NCI-H510A treated with DMSO at 0.1 percent for 48 hours (cell line): ENCODE measurements at regions not wholly inside any gene's neighbourhood (a gene's known extent, or its start where the extent isn't known, plus 50 kb on each side); places are given as distances from the start of the nearest gene placed in this dataset.
"Not testable (repeated sequence)": the region's sequence is repeated elsewhere in the genome, so short reads cannot be mapped to it uniquely, and the experiment has no call there.

Experiments used
- DNase-seq: peaks from one replicate; lab custom pipeline; 2025; lab: John Stamatoyannopoulos, UW

- no peak for DNase-seq
These were observed 321.4 kb downstream of the FGFR2 start for GRCh38 chr10:121276822-121277221.

DNA sequence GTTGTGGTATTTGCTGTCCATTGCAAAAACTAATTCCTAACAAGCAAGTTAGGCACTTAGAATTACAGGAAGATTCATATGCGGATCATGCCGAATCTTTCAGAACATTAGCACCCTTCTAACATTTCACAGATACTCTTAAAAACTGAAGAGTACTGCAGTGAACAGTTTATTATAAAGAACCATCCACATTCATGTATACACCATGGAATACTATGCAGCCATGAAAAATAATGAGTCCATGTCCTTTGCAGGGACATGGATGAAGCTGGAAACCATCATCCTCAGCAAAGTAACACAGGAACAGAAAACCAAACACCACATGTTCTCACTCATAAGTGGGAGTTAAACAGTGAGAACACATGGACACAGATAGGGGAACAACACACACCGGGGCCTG lies 319.9 kb downstream of the FGFR2 start:
- not testable (repeated sequence) for DNase-seq

DNA sequence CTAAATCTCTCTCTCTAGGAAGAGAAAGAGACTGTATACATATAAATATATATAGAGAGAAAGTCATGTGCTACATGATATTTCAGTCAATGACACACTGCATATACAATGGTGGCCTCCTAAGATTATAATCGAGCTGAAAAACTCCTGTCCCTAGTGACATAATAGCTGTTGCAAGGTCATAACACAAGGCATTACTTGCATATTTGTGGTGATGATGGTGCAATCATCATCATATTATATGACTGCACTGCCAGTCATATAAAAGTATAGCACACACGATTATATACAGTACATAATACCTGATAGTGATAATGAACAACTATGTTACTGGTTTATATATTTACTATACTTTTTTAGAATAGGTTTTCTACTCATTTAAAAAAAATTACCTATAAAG lies 316.7 kb downstream of the FGFR2 start:
- no peak for DNase-seq

DNA sequence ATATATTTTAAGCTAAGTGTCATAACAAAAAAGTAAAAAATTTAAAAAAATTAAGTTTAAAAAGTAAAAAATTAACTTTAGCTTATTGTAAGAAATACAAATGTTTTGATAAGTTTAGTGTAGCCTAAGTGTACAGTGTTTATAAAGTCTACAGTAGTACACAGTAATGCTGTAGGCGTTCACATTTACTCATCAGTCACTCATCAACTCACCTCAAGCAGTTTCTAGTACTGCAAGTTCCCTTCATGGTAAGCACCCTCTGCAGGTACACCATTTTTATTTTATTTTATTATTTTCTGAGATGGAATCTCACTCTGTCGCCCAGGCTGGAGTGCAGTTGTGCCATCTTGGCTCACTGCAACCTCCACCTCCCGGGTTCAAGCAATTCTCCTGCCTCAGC lies 316.0 kb downstream of the FGFR2 start:
- no peak for DNase-seq

- peak; percentile 66 for DNase-seq
These were observed 315.3 kb downstream of the FGFR2 start for GRCh38 chr10:121282797-121283515.

- no peak for DNase-seq
These were observed 313.3 kb downstream of the FGFR2 start for GRCh38 chr10:121284936-121285335.

- no peak for DNase-seq
These were observed 312.6 kb downstream of the FGFR2 start for GRCh38 chr10:121285406-121286196.

DNA sequence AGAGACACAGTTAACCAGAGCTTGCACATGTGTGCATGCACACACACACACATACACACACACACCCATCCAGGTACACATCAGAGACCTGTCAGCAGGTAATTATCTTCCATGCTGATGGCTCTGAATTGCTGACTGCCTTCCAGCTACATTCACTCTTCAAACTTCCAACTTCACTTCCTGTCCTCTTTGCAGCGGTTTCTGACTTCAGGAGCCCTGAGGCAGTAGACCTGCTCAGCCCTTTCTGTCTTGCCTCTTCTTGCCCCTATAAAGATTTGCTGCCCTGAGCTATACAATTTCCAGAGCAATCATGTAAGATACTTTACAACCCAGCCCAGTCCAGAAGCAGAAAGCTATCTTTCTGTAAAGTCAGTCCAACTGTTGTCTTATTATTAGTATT lies 310.2 kb downstream of the FGFR2 start:
- DNase-seq = no peak

DNA sequence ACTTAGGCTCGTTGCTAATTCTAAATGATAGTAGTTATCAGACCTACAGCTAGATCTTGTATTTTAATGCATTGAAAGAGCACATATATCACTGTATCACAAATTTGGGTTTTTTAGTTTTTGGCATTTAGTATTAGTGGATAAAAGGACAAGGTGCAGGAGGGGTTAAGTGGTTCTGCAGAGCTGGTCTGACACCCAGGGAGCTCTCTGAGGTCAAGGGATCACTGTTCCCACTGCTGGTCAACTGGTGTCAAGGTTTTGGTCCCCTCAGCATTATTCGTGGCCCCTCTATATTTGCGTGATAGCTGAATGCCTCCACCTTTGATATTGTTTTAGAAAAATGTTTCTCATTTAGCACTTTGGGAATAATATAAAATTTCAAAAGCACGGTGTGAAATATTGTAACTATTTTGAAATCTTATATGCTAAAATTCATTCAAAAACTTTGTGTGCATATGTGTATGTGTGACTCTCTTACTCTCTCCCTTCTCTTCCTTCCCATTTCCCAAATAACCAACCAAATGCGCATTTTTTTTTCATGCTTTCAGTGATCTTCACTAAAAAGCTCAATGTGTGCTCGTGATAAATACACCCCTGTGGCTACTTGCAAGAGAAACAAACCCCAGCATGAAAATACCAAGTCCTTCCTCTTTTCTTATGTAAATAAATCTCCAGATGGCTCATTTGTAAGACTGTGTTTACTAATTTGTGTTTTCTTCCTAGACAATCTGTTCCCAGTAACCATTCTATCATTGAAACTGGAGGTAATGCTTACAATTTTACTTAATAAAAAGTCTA lies 309.2 kb downstream of the FGFR2 start:
- no peak for DNase-seq

GRCh38 chr10:121289800-121290199 lies 308.4 kb downstream of the FGFR2 start:
- DNase-seq = no peak

DNA sequence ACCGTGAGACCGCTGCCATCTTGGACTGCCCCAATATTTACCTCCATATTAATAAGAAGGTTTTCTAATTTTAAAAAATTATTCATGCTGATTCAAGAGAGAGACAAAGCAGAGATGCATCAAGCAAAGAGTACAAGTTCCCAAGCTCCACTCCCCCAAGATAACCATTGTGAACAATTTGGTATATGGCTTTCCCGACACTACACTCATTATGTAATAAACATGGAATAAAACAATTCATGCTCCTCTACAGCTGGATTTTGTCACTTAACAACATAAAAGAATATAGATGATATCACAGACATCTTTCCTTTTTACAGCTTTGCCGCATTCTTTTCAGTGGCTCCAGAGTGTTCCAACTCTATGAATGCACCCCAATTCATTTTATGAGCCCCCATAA lies 307.6 kb downstream of the FGFR2 start:
- no peak for DNase-seq

DNA sequence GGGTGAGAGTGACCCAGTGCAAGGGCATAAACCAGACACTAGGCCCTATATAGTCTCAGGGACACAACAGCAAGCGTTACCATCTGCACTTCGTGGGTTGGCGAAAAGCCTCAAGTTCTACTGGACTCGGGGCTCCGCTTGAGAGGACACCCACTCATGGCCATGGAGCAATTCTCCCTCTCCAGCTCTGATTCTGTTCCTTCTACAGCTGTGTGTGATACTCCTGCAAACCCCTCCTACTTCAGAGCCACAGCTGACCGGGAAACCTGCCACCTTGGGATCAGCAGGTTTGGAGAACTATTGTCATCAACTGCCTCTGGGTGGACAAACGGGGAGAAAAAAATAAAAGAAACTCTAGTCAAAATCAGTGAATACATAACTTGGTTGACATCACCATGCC lies 306.9 kb downstream of the FGFR2 start:
- DNase-seq = no peak

GRCh38 chr10:121291823-121292222 lies 306.4 kb downstream of the FGFR2 start:
- DNase-seq = no peak

- no peak for DNase-seq
These were observed 305.9 kb downstream of the FGFR2 start for GRCh38 chr10:121292321-121292720.

DNA sequence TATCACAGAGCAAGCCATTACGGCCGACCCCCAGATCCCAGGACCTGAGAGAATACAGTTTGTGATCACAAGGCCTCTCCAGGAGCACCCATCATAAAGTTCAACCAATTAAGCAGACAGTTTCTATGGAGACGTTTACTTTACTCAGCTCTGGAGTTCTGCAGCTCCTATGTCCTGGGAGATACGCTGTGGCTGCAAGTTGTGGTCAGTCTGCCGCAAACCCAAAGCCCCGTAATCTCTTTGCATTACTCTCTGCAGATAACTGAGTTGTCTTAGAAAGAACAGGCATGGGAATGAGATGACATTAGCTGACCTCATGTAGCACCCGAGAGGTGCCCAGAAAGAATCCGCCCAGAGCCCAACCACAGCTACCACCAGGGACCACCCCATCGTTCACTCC lies 305.1 kb downstream of the FGFR2 start:
- peak; percentile 8 for DNase-seq

DNA sequence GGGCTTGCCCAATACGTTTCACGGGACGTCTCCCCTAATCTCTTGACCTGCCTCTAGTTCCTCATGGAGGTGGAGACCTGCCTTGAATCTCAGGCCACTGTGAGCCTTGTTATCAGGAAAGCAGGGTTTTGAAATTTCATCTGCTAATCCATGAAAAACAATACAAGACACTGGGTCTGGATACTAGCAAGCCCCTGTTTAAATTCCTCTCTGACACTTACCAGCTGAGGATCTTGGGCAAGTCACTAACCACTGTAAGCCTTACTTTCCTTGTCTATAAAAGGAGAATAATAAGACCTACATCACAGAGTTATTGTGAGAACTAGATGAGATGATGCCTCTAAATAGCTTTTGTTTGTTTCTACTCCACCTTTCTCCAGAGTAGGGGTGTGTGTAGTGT lies 303.6 kb downstream of the FGFR2 start:
- DNase-seq = no peak

DNA sequence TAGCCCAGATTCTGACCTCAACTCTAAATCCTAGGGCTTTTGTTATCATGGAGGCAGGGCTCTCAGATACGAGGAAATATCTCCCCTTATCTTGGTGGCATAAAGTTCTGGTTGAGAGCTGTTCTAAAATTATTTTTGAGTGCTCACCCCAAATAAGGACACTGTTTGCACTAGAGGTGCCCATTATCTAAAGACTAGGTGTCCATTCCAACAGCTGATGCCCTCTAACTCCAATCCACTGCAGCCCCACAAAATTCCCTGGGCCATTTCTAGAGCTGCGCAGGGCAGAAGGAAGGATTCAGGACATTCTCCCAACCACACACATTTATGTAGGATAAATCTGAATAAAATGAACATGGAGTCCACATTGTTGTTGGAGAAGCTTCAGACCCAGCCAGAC lies 301.9 kb downstream of the FGFR2 start:
- DNase-seq = no peak

- no peak for DNase-seq
These were observed 301.2 kb downstream of the FGFR2 start for GRCh38 chr10:121296881-121297585.

DNA sequence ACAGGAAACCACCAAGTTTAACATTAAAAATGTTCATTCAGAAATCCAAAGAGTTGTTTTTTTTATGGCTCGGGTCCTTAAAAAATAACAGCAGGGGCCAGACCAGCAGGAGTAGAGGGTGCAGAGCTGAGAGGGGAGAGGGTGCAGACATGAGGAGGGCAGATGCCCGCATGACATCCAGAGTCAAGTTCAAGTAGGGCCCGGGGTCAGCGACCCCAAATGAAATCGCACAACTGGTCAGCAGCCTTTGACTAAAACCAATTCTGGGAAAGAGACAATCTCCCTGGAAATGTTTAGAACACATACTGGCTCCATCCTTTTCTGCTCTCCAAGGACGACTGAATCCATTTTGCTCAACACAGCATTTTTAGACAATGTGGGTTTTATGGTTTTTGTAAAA lies 297.5 kb downstream of the FGFR2 start:
- no peak for DNase-seq

GRCh38 chr10:121302541-121303180 lies 295.6 kb downstream of the FGFR2 start:
- no peak for DNase-seq

- peak; percentile 17 for DNase-seq
These were observed 294.9 kb downstream of the FGFR2 start for GRCh38 chr10:121303287-121303890.
